Astrocyte (in vitro differentiated cells and primary cell): ENCODE measurements at regions not wholly inside any gene's neighbourhood (a gene's known extent, or its start where the extent isn't known, plus 50 kb on each side); places are given as distances from the start of the nearest gene placed in this dataset.

Source experiments
- DNase-seq: peaks from one replicate; pipeline ENCODE4 v3.0.0-alpha.2; 2010; ENCODE audit warnings: low read depth
- FAIRE-seq: peaks from 2 replicates; lab custom pipeline; 2011; peaks lifted over from hg19 to GRCh38; lab: Jason Lieb, UNC
- H2AFZ ChIP-seq: 2 replicates; pipeline ENCODE4 v1.6.0; 2012; ENCODE audit warnings: low read depth, low read length, inconsistent platforms
- H3K27ac ChIP-seq: 2 replicates; pipeline ENCODE4 v1.5.1; 2011; ENCODE audit warnings: low read depth, low read length, inconsistent platforms
- H3K27me3 ChIP-seq: 2 replicates; pipeline ENCODE4 v1.6.0; 2011; ENCODE audit warnings: low read length, inconsistent platforms; ENCODE audit not compliant: insufficient read depth
- H3K36me3 ChIP-seq: 2 replicates; pipeline ENCODE4 v1.5.1; 2011; ENCODE audit warnings: low read length, inconsistent platforms; ENCODE audit not compliant: insufficient read depth
- H3K4me1 ChIP-seq: 2 replicates; pipeline ENCODE4 v1.5.1; 2011; ENCODE audit warnings: low read length, inconsistent platforms; ENCODE audit not compliant: insufficient read depth
- H3K4me2 ChIP-seq: 2 replicates; pipeline ENCODE4 v1.6.0; 2012; ENCODE audit warnings: low read length, inconsistent platforms
- H3K4me3 ChIP-seq: 2 replicates; pipeline ENCODE4 v1.5.1; 2011; ENCODE audit warnings: low read depth, mild to moderate bottlenecking, low read length, inconsistent platforms; ENCODE audit not compliant: insufficient read depth
- H3K79me2 ChIP-seq: 2 replicates; pipeline ENCODE4 v1.6.0; 2012; ENCODE audit warnings: mild to moderate bottlenecking, low read length, inconsistent platforms; ENCODE audit not compliant: insufficient read depth
- H3K9ac ChIP-seq: 2 replicates; pipeline ENCODE4 v1.6.0; 2012; ENCODE audit warnings: mild to moderate bottlenecking, low read length, inconsistent platforms
- H3K9me3 ChIP-seq: 2 replicates; pipeline ENCODE4 v1.5.1; 2012; ENCODE audit warnings: low read depth, mild to moderate bottlenecking, low read length, inconsistent platforms; ENCODE audit not compliant: insufficient read depth
- H4K20me1 ChIP-seq: 2 replicates; pipeline ENCODE4 v1.6.0; 2012; ENCODE audit warnings: low read length, inconsistent platforms; ENCODE audit not compliant: insufficient read depth
- H3K27ac Mint-ChIP-seq: one replicate; pipeline ENCODE4 v1.8.0; 2021; ENCODE audit warnings: mild to moderate bottlenecking, mixed read lengths; ENCODE audit not compliant: unreplicated experiment
- H3K27me3 Mint-ChIP-seq: one replicate; pipeline ENCODE4 v1.8.0; 2021; ENCODE audit warnings: low read depth, mixed read lengths; ENCODE audit not compliant: unreplicated experiment
- H3K36me3 Mint-ChIP-seq: one replicate; pipeline ENCODE4 v1.8.0; 2021; ENCODE audit warnings: low read depth, mixed read lengths; ENCODE audit not compliant: unreplicated experiment
- H3K4me1 Mint-ChIP-seq: one replicate; pipeline ENCODE4 v1.8.0; 2021; ENCODE audit warnings: low read depth, mixed read lengths; ENCODE audit not compliant: unreplicated experiment
- H3K4me3 Mint-ChIP-seq: one replicate; pipeline ENCODE4 v1.8.0; 2021; ENCODE audit warnings: mild to moderate bottlenecking, moderate library complexity, mixed read lengths; ENCODE audit not compliant: unreplicated experiment
- H3K9me3 Mint-ChIP-seq: one replicate; pipeline ENCODE4 v1.8.0; 2021; ENCODE audit warnings: mild to moderate bottlenecking, mixed read lengths; ENCODE audit not compliant: unreplicated experiment
- CTCF ChIP-seq: IDR thresholded peaks from 2 replicates; pipeline ENCODE4 v1.5.1; 2011; ENCODE audit warnings: low read depth, mild to moderate bottlenecking, inconsistent platforms, low read length, moderate library complexity; ENCODE audit not compliant: insufficient read depth
- EZH2 ChIP-seq: IDR thresholded peaks from 2 replicates; pipeline ENCODE4 v1.6.1; 2012; ENCODE audit warnings: mild to moderate bottlenecking, low read length, inconsistent platforms; ENCODE audit not compliant: insufficient read depth

- Mint-ChIP-seq H3K27ac (no peak overlapping the region), H3K36me3 (no peaks in the 10 kb centered on the region), H3K4me1 (no peaks in the 10 kb centered on the region), H3K9me3 (no peaks in the 10 kb centered on the region), H3K4me3 (no peak overlapping the region), H3K27me3 (no peaks in the 10 kb centered on the region)
- no peak overlapping the region for H3K9ac ChIP-seq
- no peak overlapping the region for H3K4me3 ChIP-seq
- no peaks in the 10 kb centered on the region for H3K36me3 ChIP-seq
- no peaks in the 10 kb centered on the region for H4K20me1 ChIP-seq
- no peak overlapping the region for H2AFZ ChIP-seq
- H3K79me2 ChIP-seq = no peaks in the 10 kb centered on the region
- no peak for TF ChIP-seq CTCF
- TF ChIP-seq EZH2 = no peak
- no peaks in the 10 kb centered on the region for H3K9me3 ChIP-seq
- no peak overlapping the region for H3K4me2 ChIP-seq
- H3K27ac ChIP-seq = no peak overlapping the region
- no peaks in the 10 kb centered on the region for H3K4me1 ChIP-seq
- DNase-seq (no peak), FAIRE-seq (no peak)
- no peaks in the 10 kb centered on the region for H3K27me3 ChIP-seq
These were observed 127.1 kb upstream of the CPNE8 start for GRCh38 chr12:39032448-39032847.

DNA sequence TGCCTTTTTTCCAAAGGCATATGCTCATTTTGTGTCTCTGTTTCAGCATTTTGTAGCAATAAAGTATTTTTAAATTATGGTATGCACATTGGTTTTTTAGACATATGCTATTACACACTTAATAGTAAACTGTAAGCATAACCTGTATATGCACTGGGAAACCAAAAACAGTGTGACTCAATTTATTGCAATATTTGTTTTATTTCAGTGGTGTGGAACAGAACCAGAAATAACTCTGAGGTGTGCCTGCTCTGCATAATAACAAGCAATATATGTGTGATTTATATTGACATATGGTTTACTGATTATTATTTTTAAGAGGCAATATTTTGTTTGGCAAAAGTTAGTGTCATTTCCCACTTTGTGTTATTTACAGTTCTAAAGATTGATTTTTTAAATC is 126.6 kb upstream of the CPNE8 start:
- H3K4me2 ChIP-seq = no peak overlapping the region
- H4K20me1 ChIP-seq = no peaks in the 10 kb centered on the region
- H3K79me2 ChIP-seq = no peaks in the 10 kb centered on the region
- Mint-ChIP-seq H3K27me3 (no peaks in the 10 kb centered on the region), H3K27ac (no peak overlapping the region), H3K4me1 (no peaks in the 10 kb centered on the region), H3K36me3 (no peaks in the 10 kb centered on the region), H3K9me3 (no peaks in the 10 kb centered on the region), H3K4me3 (no peak overlapping the region)
- no peak for FAIRE-seq
- H3K27ac ChIP-seq = no peak overlapping the region
- no peaks in the 10 kb centered on the region for H3K27me3 ChIP-seq
- H3K36me3 ChIP-seq = no peaks in the 10 kb centered on the region
- no peaks in the 10 kb centered on the region for H3K4me1 ChIP-seq
- H3K4me3 ChIP-seq = no peak overlapping the region
- no peak overlapping the region for H3K9ac ChIP-seq
- H3K9me3 ChIP-seq = no peaks in the 10 kb centered on the region
- H2AFZ ChIP-seq = no peak overlapping the region
- DNase-seq = no peak
- no peak for TF ChIP-seq EZH2
- TF ChIP-seq CTCF = no peak

DNA sequence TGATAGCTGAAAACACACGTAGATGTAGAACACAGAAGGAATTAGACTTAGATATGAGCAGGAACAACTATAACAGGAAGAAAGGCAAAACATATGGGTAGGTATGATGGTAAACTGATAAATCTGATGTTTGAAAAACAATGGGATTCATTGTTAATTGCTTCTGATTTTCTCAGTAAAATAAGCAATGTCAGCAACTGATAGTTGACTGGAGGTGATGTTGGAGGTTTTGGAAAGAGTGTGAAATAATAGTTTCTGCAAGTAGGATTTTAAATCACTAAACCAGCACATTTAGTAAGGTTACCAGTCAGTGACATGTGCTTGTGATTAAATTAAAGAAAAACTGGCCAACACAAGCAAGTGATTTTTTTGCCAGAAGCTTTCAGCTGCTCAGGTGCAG is 123.0 kb upstream of the CPNE8 start:
- H3K4me1 Mint-ChIP-seq = no peaks in the 10 kb centered on the region
- no peaks in the 10 kb centered on the region for H3K36me3 Mint-ChIP-seq
- no peaks in the 10 kb centered on the region for H3K79me2 ChIP-seq
- TF ChIP-seq EZH2 (no peak), CTCF (no peak)
- no peak overlapping the region for H3K4me2 ChIP-seq
- no peaks in the 10 kb centered on the region for H3K27me3 ChIP-seq
- H3K36me3 ChIP-seq = no peaks in the 10 kb centered on the region
- no peaks in the 10 kb centered on the region for H4K20me1 ChIP-seq
- no peak for FAIRE-seq
- DNase-seq = no peak
- no peak overlapping the region for H3K4me3 Mint-ChIP-seq
- no peak overlapping the region for H3K27ac Mint-ChIP-seq
- H3K27me3 Mint-ChIP-seq = no peaks in the 10 kb centered on the region
- H3K4me1 ChIP-seq = no peaks in the 10 kb centered on the region
- no peaks in the 10 kb centered on the region for H3K9me3 Mint-ChIP-seq
- H3K4me3 ChIP-seq = no peak overlapping the region
- no peaks in the 10 kb centered on the region for H3K9me3 ChIP-seq
- no peak overlapping the region for H3K9ac ChIP-seq
- no peak overlapping the region for H3K27ac ChIP-seq
- no peak overlapping the region for H2AFZ ChIP-seq
